H9 (cell line): ENCODE measurements at regions not wholly inside any gene's neighbourhood (a gene's known extent, or its start where the extent isn't known, plus 50 kb on each side); places are given as distances from the start of the nearest gene placed in this dataset.

ENCODE experiments used
- DNase-seq: peaks from one replicate; pipeline ENCODE4 v3.0.0-alpha.2; 2017
- H2AFZ ChIP-seq: one replicate; pipeline ENCODE4 v1.6.1; 2013; ENCODE audit warnings: mild to moderate bottlenecking, low read length, control low read depth, moderate library complexity
- H2AK5ac ChIP-seq: 2 replicates; pipeline ENCODE4 v1.6.1; 2013; ENCODE audit warnings: low read length, control low read depth, mixed read lengths; ENCODE audit not compliant: insufficient read length
- H2BK120ac ChIP-seq: one replicate; pipeline ENCODE4 v1.6.1; 2013; ENCODE audit warnings: low read depth, mild to moderate bottlenecking, low read length, control low read depth, inconsistent platforms; ENCODE audit not compliant: poor library complexity, severe bottlenecking
- H2BK12ac ChIP-seq: 2 replicates; pipeline ENCODE4 v1.6.1; 2013; ENCODE audit warnings: low read length, control low read depth, mixed read lengths, low read depth; ENCODE audit not compliant: insufficient read length
- H2BK15ac ChIP-seq: 2 replicates; pipeline ENCODE4 v1.6.1; 2013; ENCODE audit warnings: low read depth, low read length, control low read depth
- H2BK20ac ChIP-seq: one replicate; pipeline ENCODE4 v1.6.1; 2013; ENCODE audit warnings: low read depth, mild to moderate bottlenecking, low read length, control low read depth, inconsistent platforms; ENCODE audit not compliant: poor library complexity, severe bottlenecking
- H2BK5ac ChIP-seq: 2 replicates; pipeline ENCODE4 v1.6.1; 2013; ENCODE audit warnings: low read length, control low read depth, mixed read lengths; ENCODE audit not compliant: insufficient read length
- H3K14ac ChIP-seq: 2 replicates; pipeline ENCODE4 v1.6.1; 2013; ENCODE audit warnings: low read length, control low read depth; ENCODE audit not compliant: insufficient read depth
- H3K18ac ChIP-seq: 2 replicates; pipeline ENCODE4 v1.6.1; 2013; ENCODE audit warnings: low read depth, mild to moderate bottlenecking, mixed read lengths, low read length, control low read depth; ENCODE audit not compliant: insufficient read length
- H3K23ac ChIP-seq: 2 replicates; pipeline ENCODE4 v1.6.1; 2013; ENCODE audit warnings: low read length, control low read depth, mixed read lengths, low read depth; ENCODE audit not compliant: insufficient read length
- H3K23me2 ChIP-seq: 2 replicates; pipeline ENCODE4 v1.6.1; 2013; ENCODE audit warnings: low read depth, mild to moderate bottlenecking, mixed read lengths, low read length, control low read depth; ENCODE audit not compliant: insufficient read length, poor library complexity, severe bottlenecking
- H3K27ac ChIP-seq: 2 replicates; pipeline ENCODE4 v1.5.1; 2013; ENCODE audit warnings: low read length, control low read depth, mixed read lengths, low read depth; ENCODE audit not compliant: insufficient read length
- H3K27me3 ChIP-seq: 2 replicates; pipeline ENCODE4 v1.6.1; 2013; ENCODE audit warnings: low read length, control low read depth, inconsistent platforms; ENCODE audit not compliant: insufficient read depth
- H3K4ac ChIP-seq: 2 replicates; pipeline ENCODE4 v1.6.1; 2013; ENCODE audit warnings: low read depth, mild to moderate bottlenecking, control low read depth, inconsistent platforms, low read length, moderate library complexity
- H3K4me1 ChIP-seq: 2 replicates; pipeline ENCODE4 v1.6.1; 2013; ENCODE audit warnings: low read length, control low read depth, inconsistent platforms; ENCODE audit not compliant: insufficient read depth
- H3K4me2 ChIP-seq: 2 replicates; pipeline ENCODE4 v1.6.1; 2013; ENCODE audit warnings: low read length, control low read depth, mixed read lengths; ENCODE audit not compliant: insufficient read length, insufficient read depth
- H3K56ac ChIP-seq: 2 replicates; pipeline ENCODE4 v1.6.1; 2013; ENCODE audit warnings: low read depth, mild to moderate bottlenecking, mixed read lengths, low read length, control low read depth; ENCODE audit not compliant: insufficient read length
- H3K79me1 ChIP-seq: 2 replicates; pipeline ENCODE4 v1.6.1; 2013; ENCODE audit warnings: low read depth, mild to moderate bottlenecking, moderate library complexity, low read length, control low read depth, inconsistent platforms; ENCODE audit not compliant: insufficient read depth, poor library complexity, severe bottlenecking
- H3K79me2 ChIP-seq: 2 replicates; pipeline ENCODE4 v1.6.1; 2013; ENCODE audit warnings: low read length, control low read depth, inconsistent platforms; ENCODE audit not compliant: insufficient read depth
- H3K9ac ChIP-seq: 2 replicates; pipeline ENCODE4 v1.6.1; 2013; ENCODE audit warnings: low read length, control low read depth, mixed read lengths; ENCODE audit not compliant: insufficient read length; ENCODE audit errors: extremely low read depth
- H3K9me3 ChIP-seq: one replicate; pipeline ENCODE4 v1.6.1; 2013; ENCODE audit warnings: low read depth, low read length, inconsistent platforms; ENCODE audit not compliant: control insufficient read depth
- H3T11ph ChIP-seq: one replicate; pipeline ENCODE4 v1.6.1; 2013; ENCODE audit warnings: mild to moderate bottlenecking, low read length, control low read depth, inconsistent platforms
- H4K20me1 ChIP-seq: one replicate; pipeline ENCODE4 v1.6.1; 2013; ENCODE audit not compliant: control insufficient read depth, insufficient read length, insufficient read depth
- H4K5ac ChIP-seq: 2 replicates; pipeline ENCODE4 v1.6.1; 2013; ENCODE audit warnings: low read depth, mild to moderate bottlenecking, mixed read lengths, low read length, control low read depth; ENCODE audit not compliant: insufficient read length
- H4K8ac ChIP-seq: replicated peaks from 2 replicates; pipeline ENCODE4 v1.6.1; 2013; ENCODE audit warnings: low read length, control low read depth, mixed read lengths, low read depth; ENCODE audit not compliant: insufficient read length
- H4K91ac ChIP-seq: 2 replicates; pipeline ENCODE4 v1.6.1; 2013; ENCODE audit warnings: low read depth, mild to moderate bottlenecking, moderate library complexity, mixed read lengths, low read length, control low read depth; ENCODE audit not compliant: insufficient read length
- H3K27ac Mint-ChIP-seq, 3 experiments: 2 replicates in 2 of 3; 3 replicates in 1 of 3; pipeline ENCODE4 v1.8.0; 2020 to 2021; ENCODE audit warnings: mixed read lengths in 3 of 3, mild to moderate bottlenecking in 1 of 3, moderate library complexity in 1 of 3
- H3K27me3 Mint-ChIP-seq: 2 replicates; pipeline ENCODE4 v1.8.0; 2021; ENCODE audit warnings: low read depth, mild to moderate bottlenecking, moderate library complexity, mixed read lengths
- H3K36me3 Mint-ChIP-seq, 3 experiments: 2 replicates in 2 of 3; 3 replicates in 1 of 3; pipeline ENCODE4 v1.8.0; 2020 to 2021; ENCODE audit warnings: low read depth in 3 of 3, mixed read lengths in 3 of 3; ENCODE audit not compliant: insufficient read depth in 1 of 3
- H3K4me1 Mint-ChIP-seq, 2 experiments: 2 replicates each; pipeline ENCODE4 v1.8.0; 2020; ENCODE audit warnings: mixed read lengths in 2 of 2
- H3K4me3 Mint-ChIP-seq, 2 experiments: 2 replicates in 1 of 2; 3 replicates in 1 of 2; pipeline ENCODE4 v1.8.0; 2020 to 2021; ENCODE audit warnings: mild to moderate bottlenecking in 2 of 2, mixed read lengths in 2 of 2, moderate library complexity in 1 of 2
- H3K9me3 Mint-ChIP-seq, 2 experiments: 2 replicates in 1 of 2; 3 replicates in 1 of 2; pipeline ENCODE4 v1.8.0; 2020; ENCODE audit warnings: mild to moderate bottlenecking in 2 of 2, mixed read lengths in 2 of 2, moderate library complexity in 1 of 2
- TF ChIP-seq, protein P1 (sequence below): fragments of 200-600 bp; sonication (generic); conservative IDR thresholded peaks from 3 replicates; pipeline ENCODE4 v1.8.0; 2021; ENCODE audit warnings: antibody characterized with exemption, mild to moderate bottlenecking

DNA sequence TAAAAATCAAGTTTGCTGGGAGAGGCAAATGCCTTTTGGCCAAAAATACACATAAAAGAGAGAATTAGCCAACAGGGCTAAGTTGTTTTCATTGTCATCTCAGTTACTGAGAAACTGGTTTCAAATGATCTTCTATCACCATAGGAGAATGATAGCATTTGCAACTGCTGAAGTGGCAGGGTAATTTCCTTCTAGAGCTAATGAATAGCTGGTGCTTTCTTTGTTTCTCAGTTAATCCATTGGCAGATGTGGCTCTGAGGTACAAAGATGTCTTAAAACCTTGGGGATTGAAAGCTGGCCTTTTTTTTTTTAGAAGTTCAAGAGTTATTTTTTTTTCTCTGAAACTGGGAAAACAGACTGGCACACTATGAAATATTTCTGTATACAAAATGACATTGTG, 332.7 kb upstream of the KLF12 start:
- Histone ChIP-seq H2BK5ac (no peak overlapping the region), H3K23me2 (no peaks in the 10 kb centered on the region), H3K27ac (no peak overlapping the region), H2AK5ac (no peak overlapping the region), H3K4me1 (peaks cover 4% of the 10 kb centered on the region; the same call in 1 of the 2 replicates), H2BK20ac (no peak overlapping the region), H3K27me3 (no peaks in the 10 kb centered on the region), H2BK12ac (no peak overlapping the region), H3K23ac (no peak overlapping the region), H3K4me2 (no peak overlapping the region), H4K20me1 (no peaks in the 10 kb centered on the region), H2BK120ac (no peak overlapping the region), H3K9ac (no peak overlapping the region), H3K56ac (no peak overlapping the region), H3K79me2 (no peaks in the 10 kb centered on the region), H3K79me1 (no peaks in the 10 kb centered on the region), H4K5ac (no peak overlapping the region), H2AFZ (no peak overlapping the region), H3K14ac (no peak overlapping the region), H4K91ac (no peak overlapping the region), H2BK15ac (no peak overlapping the region), H3K18ac (no peak overlapping the region), H4K8ac (no peak overlapping the region), H3K4ac (no peak overlapping the region), H3K9me3 (no peaks in the 10 kb centered on the region), H3T11ph (no peak overlapping the region)
- Mint-ChIP-seq H3K27me3 (no peaks in the 10 kb centered on the region), H3K4me3 (no peak overlapping the region), H3K27ac (no peak overlapping the region), H3K36me3 (no peaks in the 10 kb centered on the region), H3K4me1 (peaks cover 22 to 23% of the 10 kb centered on the region in 2 experiments), H3K9me3 (no peaks in the 10 kb centered on the region; a peak in 1 of 5 replicates)
- no peak for DNase-seq
- TF ChIP-seq, protein P1, sequence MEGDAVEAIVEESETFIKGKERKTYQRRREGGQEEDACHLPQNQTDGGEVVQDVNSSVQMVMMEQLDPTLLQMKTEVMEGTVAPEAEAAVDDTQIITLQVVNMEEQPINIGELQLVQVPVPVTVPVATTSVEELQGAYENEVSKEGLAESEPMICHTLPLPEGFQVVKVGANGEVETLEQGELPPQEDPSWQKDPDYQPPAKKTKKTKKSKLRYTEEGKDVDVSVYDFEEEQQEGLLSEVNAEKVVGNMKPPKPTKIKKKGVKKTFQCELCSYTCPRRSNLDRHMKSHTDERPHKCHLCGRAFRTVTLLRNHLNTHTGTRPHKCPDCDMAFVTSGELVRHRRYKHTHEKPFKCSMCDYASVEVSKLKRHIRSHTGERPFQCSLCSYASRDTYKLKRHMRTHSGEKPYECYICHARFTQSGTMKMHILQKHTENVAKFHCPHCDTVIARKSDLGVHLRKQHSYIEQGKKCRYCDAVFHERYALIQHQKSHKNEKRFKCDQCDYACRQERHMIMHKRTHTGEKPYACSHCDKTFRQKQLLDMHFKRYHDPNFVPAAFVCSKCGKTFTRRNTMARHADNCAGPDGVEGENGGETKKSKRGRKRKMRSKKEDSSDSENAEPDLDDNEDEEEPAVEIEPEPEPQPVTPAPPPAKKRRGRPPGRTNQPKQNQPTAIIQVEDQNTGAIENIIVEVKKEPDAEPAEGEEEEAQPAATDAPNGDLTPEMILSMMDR = no peak
